AG20443 (cell line): ENCODE measurements at regions not wholly inside any gene's neighbourhood (a gene's known extent, or its start where the extent isn't known, plus 50 kb on each side); places are given as distances from the start of the nearest gene placed in this dataset.

ENCODE experiments used
- DNase-seq: peaks from one replicate; pipeline ENCODE4 v3.0.0; 2012; ENCODE audit warnings: low spot score, mixed read lengths

DNA sequence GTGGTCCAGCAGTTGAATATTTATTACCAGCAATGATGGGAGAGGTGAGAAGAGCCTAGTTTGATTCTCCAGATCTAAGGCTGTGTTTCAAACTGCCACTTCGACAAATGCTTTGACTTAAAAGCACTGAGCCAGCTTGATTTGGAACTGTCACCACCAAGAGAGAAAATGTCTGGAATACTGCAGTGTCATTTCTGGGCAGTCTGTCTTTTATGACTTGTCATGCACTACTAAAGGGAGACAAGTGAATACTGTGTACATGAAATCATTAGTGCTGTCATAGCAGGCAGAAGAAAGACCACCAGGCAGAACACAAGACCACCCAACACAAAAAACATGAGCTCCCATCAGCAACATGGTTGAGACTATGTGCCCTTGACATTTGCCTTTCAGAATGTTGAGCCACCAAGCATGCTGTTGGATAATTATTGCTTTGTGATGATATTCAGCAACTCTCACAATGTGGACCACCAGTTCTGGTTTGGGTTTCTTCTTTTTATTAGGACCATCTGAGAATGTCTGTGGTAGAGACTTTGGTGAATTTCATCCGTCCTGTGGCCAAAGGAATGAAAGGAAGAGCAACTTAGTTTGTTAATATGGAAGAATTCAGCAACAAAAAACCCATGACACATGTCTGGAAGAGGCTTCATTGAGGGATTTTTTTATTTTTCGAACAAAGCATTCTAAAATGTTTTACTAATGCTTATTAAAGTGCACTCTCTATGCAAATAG lies 125.8 kb downstream of the NTMT2 start:
- no peak for DNase-seq

DNA sequence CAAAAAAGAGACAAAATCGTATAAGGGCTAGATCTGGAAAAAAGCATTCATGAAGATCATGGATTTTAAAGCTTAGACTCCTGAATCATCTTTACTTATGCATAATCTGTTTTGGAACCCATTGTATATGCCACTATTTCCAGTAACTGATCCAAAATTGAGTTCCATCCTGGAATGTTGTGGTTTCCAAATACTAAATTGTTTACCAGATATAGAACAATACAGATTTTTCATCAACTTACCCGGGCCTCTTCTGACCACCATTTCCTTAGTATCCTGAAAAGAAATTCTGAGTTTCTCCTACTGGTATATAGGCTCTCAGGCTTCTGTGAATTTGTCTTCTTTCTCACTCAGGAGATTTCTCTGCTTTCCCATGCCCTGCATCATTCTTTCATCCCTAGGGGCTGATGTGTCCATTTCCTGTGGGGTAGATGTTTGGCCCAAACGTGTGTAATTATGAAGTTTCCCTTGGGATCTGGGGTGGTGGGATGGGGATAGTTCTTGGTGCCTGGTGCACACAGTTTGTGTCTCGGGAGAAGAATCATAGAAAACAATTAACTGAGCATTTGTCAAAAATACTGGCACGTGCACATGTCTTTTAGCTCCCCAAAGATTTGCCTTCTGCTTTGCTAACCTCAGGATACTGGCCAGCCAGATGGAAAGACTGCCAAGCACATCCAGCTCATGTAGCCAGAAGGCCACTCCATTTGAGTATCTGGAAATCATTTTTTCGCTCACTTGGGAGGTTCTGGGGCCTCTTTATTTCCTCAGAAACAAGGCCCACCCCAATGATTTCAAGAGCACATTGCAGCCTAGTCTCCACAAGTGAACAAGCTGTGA lies 127.8 kb downstream of the NTMT2 start:
- DNase-seq = peak; percentile 29

DNA sequence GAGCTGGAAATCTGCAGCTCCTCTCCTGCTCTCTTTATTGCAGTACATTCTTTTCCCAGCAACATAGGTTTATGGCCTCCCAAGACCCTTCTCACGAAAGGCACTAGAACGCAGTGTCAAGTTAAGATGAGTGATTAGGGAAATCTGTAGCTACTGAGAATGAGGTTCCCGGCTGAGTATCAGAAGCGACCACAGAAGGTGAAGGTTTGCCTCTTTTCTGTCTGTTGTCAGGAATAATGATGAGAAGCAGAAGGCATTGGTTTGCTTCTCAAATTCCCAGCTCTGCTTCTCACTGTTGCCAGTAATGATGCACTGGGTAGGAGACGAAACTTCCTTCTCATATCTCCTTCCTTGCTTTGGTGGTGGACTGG lies 128.4 kb downstream of the NTMT2 start:
- DNase-seq = no peak

DNA sequence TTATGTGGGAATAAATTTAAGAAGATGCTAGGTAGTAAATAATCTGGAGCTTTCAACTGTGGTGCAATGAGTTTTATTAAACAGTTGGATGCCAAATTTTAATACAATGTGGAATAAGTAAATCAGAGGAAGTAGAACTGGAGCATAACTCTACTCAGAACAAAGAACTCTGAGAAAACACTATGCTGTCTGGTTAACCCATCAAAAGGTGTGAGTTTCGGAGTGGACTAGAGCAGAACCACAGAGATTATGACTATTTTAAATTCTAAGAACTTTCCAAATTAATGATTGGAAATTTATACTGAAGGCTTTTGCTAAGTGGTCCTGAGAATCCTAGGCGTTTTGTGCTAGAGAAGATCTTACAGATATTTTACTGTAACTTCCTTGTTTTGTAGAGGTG lies 132.2 kb downstream of the NTMT2 start:
- no peak for DNase-seq

DNA sequence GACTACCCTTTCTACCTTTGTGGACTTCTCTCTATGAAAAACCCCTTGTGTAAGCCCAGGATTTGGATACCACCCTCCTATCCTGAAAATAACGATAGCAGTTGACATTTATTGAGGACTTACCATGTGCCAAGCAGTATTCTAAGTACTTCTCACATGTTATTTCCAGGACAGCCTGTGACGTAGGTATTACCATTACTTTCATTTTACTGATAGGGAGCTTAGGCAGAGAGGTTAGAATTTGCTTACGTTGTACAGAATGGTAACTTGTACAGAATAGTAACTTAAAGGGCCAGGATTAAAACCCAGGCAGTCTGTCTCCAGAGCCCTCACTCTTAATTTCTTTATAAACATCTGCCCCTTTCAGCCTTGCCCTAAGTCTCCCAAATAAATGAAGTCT lies 138.3 kb downstream of the NTMT2 start:
- DNase-seq = no peak

DNA sequence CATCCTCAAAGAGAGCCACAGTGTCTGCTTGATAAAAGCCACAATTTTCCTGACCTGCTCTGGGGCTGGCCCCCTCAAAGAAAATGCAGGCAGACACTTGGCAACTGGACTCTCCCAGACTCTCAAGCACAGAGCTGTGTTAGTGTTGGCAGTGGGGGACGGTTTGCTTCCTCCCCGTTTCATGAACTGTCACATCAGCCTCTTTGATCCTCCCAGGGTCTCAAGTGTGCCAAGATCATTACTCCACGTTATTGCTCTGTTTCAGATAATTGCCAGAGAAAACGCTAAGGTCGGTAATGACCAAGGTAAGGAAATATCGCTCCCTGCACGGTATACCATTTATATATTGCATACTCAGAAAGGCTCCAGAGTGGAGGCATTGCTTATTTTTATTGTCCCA lies 138.8 kb downstream of the NTMT2 start:
- no peak for DNase-seq

DNA sequence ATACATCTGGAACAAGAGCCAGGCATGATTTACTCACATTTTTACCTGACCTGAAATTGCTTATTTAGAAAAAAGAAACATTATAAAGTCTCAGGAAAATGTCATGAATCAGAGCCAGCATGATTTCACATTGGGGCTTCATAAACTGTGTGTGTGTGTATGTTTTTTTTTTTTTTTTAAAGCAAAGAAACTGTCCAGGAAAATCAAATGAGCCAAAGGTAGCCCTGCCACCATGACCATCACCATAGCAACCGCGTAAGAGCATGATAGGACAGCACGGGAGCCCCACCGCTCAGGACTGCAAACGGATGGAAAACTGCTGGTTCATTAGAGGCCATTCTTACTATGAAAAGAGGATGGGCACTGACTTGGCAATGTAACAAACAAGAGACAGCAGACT lies 139.2 kb downstream of the NTMT2 start:
- DNase-seq = no peak

DNA sequence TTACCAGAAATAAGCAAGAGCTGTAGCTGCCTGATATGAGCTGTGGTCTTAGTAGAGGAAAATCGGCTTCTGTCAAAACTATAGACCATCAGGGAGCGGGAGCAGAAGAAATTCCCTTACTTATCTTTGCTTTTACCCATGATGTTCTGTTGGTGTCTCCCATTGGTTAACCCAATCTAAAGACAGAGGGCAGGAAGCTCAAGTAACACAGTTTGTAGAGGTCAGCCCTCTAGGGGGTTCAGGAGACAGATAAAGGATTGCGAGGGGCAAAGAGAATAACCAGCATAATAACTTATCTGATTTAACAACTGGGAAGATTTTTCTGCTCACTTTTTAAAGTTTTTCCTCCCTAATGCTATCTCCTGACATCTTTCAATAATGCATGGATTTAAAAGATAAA lies 142.4 kb downstream of the NTMT2 start:
- DNase-seq = no peak

DNA sequence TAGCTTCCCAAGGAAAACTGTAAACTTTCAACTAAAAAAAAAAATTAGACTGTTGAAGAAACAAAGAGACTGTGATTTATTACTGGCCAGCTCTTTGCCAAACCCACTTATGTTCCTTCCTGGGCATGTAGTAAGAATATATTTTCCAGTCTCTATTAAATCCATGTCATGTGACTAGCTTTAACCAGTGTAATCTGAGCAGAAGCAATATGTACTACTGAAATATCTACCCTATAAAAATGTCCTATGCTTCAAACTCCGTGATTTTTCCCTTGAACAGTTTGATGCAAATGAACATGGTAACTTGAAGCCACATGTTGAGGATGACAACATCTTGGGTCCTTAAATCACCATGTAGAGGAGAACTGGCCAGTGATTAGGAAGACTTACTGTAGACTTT lies 144.5 kb downstream of the NTMT2 start:
- no peak for DNase-seq

DNA sequence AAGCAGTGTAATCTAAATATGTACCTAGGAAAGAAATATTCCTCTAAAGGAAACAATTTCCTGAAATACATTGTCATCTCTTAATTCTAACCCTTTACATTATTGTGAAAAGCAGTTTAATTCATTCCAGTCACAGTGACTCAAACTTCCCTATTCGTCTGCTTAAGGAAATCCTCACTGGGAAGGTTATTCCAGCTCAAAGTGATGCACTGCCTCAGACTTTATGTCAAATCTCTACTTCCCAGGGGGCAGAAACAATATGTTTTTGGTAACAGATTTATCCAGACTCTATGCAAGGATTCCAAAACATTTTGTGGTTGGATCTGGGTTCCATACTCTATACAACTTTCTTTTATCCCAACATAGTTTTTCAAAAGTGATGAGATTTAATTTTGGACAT lies 145.2 kb downstream of the NTMT2 start:
- DNase-seq = no peak

DNA sequence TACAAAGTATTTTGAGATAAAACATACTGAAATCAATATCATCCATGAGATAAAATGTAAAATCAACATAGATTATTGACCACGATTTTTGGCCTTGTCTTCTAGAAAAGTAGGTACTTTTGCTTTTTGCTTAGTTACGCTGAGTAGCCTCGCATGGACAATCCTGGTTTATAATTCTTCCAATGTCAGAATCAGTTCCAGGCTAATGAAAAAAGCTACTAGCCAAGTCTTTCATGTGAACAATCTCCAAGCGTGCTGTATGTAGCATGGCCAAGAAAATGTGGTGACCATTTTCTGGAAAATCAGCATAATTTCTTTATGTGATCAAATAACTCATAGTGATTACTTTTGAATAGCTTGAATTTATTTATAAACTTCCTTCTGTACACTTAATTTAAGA lies 145.8 kb downstream of the NTMT2 start:
- DNase-seq = no peak

DNA sequence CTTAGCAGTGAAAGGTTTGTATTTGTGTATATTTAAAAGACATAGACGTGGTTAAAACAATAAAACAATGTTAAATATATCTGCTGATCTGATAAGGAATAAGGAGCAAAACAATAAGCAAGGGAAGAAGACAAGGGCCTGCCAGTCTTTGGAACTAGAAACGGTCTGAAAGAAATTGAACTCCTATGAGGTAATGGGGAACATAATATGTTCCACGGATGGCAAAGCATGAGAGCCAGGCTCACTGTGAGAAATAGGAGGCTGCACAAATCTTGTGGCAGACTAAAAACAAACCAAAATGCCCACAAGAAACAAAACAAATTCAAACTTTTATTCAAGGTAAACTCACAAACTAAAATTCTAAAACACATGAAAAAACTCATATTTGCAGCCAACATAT lies 150.5 kb downstream of the NTMT2 start:
- DNase-seq = no peak

DNA sequence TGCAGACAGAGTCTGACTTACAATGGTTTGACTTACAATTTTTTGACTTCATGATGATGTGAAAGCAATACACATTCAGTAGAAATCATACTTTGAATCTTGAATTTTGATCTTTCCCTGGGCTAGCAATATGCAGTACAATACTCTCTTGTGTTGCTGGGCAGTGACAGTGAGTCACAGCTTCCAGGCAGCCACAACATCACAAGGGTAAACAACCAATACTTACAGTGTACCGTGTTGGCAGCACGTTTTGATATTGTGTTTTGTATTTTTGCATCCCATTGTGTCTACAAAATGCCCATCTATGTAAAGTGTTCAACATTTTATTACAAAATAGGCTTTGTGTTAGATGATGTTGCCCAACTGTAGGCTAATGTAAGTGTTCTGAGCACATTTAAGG lies 150.9 kb downstream of the NTMT2 start:
- DNase-seq = no peak

DNA sequence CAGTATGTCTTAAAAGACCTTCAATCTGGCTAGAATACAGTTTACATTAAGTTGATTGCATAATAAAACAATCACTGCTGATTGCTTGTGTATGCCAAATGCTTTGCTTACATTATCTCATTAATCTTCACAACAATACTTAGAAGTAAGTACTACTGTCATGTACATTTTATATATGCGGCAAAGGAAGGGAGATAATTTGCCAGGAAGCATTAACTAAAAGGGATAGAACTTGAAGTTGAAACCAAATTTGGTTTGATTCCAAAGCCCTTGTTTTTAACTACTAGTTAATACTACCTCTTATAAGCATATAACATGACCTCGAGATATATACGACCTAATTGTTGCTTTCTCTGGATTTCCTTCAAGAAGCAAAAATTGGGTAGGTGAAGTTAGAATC lies 155.8 kb downstream of the NTMT2 start:
- no peak for DNase-seq

DNA sequence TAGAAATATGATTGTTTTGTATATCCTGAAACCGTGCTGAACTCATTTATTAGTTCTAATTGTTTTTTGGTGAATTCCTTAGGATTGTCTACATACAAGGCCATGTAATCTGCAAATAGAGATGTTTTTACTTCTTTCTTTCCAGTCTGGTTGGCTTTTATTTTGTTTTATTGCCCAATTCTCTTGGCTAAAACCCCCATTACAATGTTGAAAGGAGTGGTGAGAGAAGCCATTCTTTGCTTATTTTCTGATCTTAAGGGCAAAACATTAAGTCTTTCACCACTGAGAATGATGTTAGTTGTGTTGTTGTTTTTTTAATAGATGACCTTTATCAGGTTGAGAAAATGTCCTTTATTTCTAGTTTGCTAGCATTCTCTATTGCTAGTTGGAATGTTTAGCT lies 157.3 kb downstream of the NTMT2 start:
- no peak for DNase-seq

DNA sequence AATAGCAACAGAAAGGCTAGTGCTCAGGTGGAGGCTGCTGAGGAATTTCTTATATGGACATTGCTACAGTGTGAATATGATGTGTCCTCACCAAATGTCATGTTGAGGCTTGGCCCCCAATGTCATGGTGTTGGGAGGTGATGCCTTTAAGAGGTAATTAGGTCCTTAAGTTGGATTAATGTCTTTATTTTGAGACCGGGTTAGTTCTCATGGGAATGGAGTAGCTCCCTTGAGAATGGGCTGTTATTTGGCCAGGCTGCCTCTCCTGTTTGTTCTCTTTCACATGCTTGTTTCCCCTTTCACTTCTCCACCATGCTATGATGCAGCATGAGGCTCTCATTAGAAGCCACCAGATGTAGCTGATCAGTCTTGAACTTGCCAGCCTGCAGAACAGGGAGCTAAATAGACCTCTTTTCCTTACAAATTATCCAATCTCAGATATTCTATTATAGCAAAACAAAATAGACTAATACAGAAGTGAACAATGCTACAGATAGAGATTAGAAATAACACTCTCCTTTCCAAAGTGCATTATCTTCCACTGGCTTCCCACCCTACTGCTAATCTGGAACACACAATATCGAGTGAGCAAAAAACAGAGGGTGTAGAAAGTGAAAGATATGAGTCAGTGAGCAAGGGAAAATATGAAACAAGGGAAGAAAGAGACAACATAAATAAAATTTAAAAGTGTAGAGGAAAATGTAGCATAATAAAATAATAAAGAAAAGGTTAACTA lies 160.2 kb downstream of the NTMT2 start:
- no peak for DNase-seq

DNA sequence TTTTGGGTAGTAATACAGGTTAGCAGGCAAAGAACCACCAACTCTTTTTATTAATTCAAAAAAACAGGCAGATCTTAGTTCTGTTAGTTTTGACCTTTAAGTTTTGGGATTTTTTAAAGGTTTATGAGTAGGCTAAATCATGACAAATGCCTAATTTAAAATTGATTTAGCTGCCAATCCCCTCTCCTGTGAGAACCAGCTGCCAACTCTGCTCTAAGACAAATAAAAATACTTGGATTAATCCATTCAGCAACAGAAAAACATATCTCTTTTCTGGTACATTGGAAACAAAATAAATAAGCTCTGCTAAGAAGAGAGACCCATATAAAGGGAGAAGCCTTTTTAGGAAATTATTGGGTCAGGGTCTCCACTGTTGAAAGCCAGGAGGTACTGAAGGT lies 160.8 kb downstream of the NTMT2 start:
- no peak for DNase-seq

DNA sequence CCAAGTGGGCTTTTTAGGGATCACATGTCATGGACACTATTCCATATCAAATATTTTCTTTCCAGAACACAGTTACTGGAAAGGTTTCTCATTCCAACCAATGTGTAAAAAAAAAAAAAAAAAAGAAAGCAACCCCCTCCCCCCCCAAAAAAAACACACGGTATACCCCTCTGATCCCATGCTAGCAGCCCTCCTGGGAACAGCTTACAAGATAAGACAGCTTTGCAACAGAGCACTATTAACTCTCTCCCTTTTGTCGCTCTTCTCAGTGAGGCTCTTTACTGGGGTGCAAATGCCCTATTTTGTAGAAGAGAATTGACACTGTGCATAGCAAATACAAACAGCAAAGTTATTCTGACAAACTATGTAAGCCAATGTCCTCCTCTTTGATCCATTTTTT lies 161.2 kb downstream of the NTMT2 start:
- DNase-seq = no peak

DNA sequence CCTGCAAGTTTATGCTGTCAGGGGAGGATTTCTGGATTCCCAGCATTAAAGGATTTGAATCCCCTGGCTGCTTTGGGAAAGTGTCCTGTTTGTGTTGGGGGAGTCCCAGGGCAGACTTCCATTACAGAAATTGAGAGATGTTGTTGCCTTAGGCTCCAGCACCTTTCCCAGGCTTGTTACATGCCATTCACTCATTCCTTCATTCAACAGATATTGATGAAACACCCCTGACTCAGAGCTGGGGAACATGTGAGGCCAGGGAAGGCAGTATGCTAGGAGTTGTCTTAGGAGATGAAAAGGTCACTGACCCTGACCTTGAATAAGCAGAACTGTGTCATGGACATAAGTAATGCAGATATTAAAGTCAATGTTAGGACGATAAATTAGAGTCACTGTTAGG lies 161.7 kb downstream of the NTMT2 start:
- no peak for DNase-seq

DNA sequence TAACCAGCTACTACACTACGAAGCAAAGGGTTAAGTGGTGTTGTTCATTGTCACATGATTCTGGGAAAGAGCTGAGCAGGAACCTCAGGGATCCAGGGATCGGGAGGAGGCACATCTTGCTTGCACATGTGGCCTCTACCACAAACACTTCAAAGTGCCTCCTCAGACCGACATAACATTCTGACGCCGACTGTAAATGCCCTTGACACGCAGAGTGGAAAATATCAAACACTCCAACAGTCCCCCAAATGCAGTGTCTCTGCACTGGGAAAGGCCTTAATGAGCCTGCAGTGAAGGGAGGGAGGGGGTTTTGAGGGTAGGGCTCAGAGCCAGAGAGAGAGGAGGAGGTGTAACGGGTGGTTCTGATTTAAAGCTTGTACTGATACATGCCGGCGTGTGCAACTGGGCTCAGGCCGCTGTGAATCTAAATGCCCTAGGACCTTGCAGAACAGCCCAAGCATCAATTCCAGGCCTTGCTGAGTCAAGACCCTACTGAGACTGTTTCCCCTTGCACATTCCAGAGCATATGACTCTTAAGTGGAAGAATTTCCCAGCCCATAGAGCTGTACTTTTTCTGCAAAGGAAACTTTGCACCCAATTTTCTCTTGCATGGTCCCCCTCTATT lies 163.7 kb downstream of the NTMT2 start:
- DNase-seq = peak; percentile 89

DNA sequence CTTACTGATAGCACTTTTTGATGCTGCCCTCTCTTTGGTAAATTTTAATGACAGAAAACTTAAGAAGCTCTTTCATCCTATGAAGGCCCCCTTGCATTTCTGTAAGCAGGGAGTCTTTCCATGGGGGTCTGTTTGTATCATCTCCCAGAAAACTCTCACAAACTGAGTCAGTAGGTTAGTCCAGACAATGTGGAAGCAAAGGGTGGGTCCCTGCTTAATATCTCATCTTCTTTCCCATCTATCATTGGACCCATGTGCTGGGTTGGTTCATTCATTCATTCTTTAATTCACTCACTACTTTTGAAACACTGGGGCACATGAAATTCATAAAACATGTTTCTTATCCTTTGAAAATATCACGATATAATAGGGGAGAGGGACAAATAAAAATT lies 164.3 kb downstream of the NTMT2 start:
- no peak for DNase-seq

DNA sequence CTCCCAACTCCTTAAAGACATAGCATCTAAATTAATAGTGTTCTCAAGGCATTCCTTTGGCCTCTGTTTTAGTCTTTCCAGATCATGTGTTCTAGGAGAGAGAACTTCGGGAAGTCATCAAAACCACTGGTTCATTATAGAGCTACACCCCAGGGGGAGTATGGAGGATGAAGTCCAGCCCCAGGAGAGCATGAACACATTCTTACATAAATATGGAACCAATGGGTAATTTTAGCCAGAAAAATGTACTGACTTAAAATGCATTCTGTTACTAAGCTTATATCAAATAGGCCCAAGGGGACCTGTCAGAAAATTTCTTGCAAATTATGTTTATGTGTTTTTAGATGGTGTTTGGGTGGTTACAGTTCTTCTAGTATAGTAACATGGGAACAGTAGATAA lies 165.2 kb downstream of the NTMT2 start:
- DNase-seq = no peak

DNA sequence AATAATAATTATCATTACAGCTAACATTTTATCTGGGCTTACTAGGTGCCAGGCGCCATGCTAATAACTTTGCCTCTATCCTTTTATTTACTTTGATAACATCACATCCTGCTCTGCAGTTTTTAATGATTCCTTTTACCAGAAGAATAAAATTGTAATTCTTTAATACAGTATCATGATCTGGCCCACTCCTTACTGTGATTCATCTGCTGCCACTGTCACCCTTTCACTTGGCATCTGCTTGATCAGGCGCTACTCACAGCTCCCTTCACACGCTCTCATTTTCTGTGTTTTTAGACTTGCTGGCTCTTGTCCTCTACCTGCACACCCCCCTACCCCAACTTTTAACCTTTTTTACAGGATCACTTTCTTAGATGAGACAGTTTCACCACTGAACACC lies 167.5 kb downstream of the NTMT2 start:
- peak; percentile 43 for DNase-seq
